Transverse colon (tissue), 3 donors: ENCODE measurements at regions not wholly inside any gene's neighbourhood (a gene's known extent, or its start where the extent isn't known, plus 50 kb on each side); places are given as distances from the start of the nearest gene placed in this dataset.

Source experiments
- CTCF ChIP-seq, 5 experiments: fragments of 200-600 bp in 3 of 5; fragments of 450-650 bp in 2 of 5; sonication (generic) in 3 of 5; IDR thresholded peaks; 1 replicate in 2 of 5; 2 replicates in 3 of 5; pipeline ENCODE4 v1.5.1; 2016 to 2017; ENCODE audit warnings: antibody characterized with exemption in 5 of 5, inconsistent platforms in 3 of 5, mild to moderate bottlenecking in 2 of 5, moderate library complexity in 1 of 5
- EP300 ChIP-seq: sonication (generic); formaldehyde crosslinking; IDR thresholded peaks from one replicate; pipeline ENCODE4 v1.6.1; 2017; ENCODE audit warnings: antibody characterized with exemption, low read depth
- POLR2A ChIP-seq: fragments of 450-650 bp; IDR thresholded peaks from one replicate; pipeline ENCODE4 v1.6.1; 2016; ENCODE audit warnings: antibody characterized with exemption, mild to moderate bottlenecking, moderate library complexity

GRCh38 chr5:155978850-155979249 is 348.1 kb upstream of the SGCD start:
- TF ChIP-seq CTCF (IDR thresholded peaks at IDR 0.05) (no peak), POLR2A (no peak), EP300 (no peak)
